WTC11 (cell line): ENCODE measurements at regions not wholly inside any gene's neighbourhood (a gene's known extent, or its start where the extent isn't known, plus 50 kb on each side); places are given as distances from the start of the nearest gene placed in this dataset.

ENCODE experiments used
- ATAC-seq: fragments of 200-7000 bp; cut with Tn5 transposase; 2 replicates; pipeline ENCODE4 v1.10.0; 2021; ENCODE audit warnings: mild to moderate bottlenecking, moderate library complexity
- CTCF ChIA-PET: fragments of 300-600 bp; sonication (Branson Sonifier 250); formaldehyde crosslinking; loops from one replicate; lab custom pipeline; 2021; ENCODE audit warnings: antibody characterized with exemption; lab: Charles Lee
- POLR2A ChIA-PET: fragments of 350-600 bp; sonication (Branson Sonifier 250); formaldehyde crosslinking; loops from one replicate; lab custom pipeline; 2021; ENCODE audit warnings: antibody characterized with exemption; lab: Charles Lee
- DNase-seq: peaks from one replicate; pipeline ENCODE4 v3.0.0; 2021; ENCODE audit warnings: low spot score
- H3K27ac Mint-ChIP-seq: 2 replicates; pipeline ENCODE4 v1.8.0; 2021; ENCODE audit warnings: mixed read lengths
- H3K27me3 Mint-ChIP-seq: 2 replicates; pipeline ENCODE4 v1.8.0; 2021; ENCODE audit warnings: low read depth, mild to moderate bottlenecking, moderate library complexity, mixed read lengths
- H3K36me3 Mint-ChIP-seq: 2 replicates; pipeline ENCODE4 v1.8.0; 2021; ENCODE audit warnings: mixed read lengths
- H3K4me1 Mint-ChIP-seq: 2 replicates; pipeline ENCODE4 v1.8.0; 2022; ENCODE audit warnings: mixed read lengths
- H3K4me3 Mint-ChIP-seq: 2 replicates; pipeline ENCODE4 v1.8.0; 2021; ENCODE audit warnings: mild to moderate bottlenecking, moderate library complexity, mixed read lengths
- H3K9me3 Mint-ChIP-seq: 2 replicates; pipeline ENCODE4 v1.8.0; 2021; ENCODE audit warnings: mixed read lengths
- CREM ChIP-seq: sonication (generic); formaldehyde crosslinking; IDR thresholded peaks from 2 replicates; pipeline ENCODE4 v1.8.1; 2022; ENCODE audit warnings: mild to moderate bottlenecking, missing genetic modification reagents, moderate library complexity
- EMX1 ChIP-seq: fragments of 250-450 bp; sonication (Bioruptor Pico); IDR thresholded peaks from 2 replicates; pipeline ENCODE4 v1.8.0; 2021; ENCODE audit warnings: mild to moderate bottlenecking
- FOXJ3 ChIP-seq: sonication (generic); formaldehyde crosslinking; IDR thresholded peaks from 2 replicates; pipeline ENCODE4 v1.9.0; 2021; ENCODE audit warnings: missing genetic modification reagents, mild to moderate bottlenecking, borderline replicate concordance
- FOXP1 ChIP-seq: sonication (generic); formaldehyde crosslinking; IDR thresholded peaks from 2 replicates; pipeline ENCODE4 v1.8.0; 2022; ENCODE audit warnings: missing genetic modification reagents, mild to moderate bottlenecking, moderate library complexity, borderline replicate concordance
- GRHL2 ChIP-seq: fragments of 250-450 bp; sonication (Bioruptor Pico); IDR thresholded peaks from 2 replicates; pipeline ENCODE4 v1.8.0; 2022; ENCODE audit warnings: mild to moderate bottlenecking, moderate library complexity; ENCODE audit not compliant: insufficient replicate concordance, severe bottlenecking
- HMGA2 ChIP-seq: fragments of 250-450 bp; sonication (Bioruptor Pico); IDR thresholded peaks from 2 replicates; pipeline ENCODE4 v1.4.0; 2021; ENCODE audit warnings: mild to moderate bottlenecking, moderate library complexity
- IRF2 ChIP-seq: sonication (generic); formaldehyde crosslinking; IDR thresholded peaks from 2 replicates; pipeline ENCODE4 v1.8.0; 2022; ENCODE audit warnings: low read depth, missing genetic modification reagents, borderline replicate concordance
- JAZF1 ChIP-seq: fragments of 250-450 bp; sonication (Bioruptor Pico); IDR thresholded peaks from 2 replicates; pipeline ENCODE4 v1.9.0; 2021; ENCODE audit warnings: moderate library complexity, mild to moderate bottlenecking, inconsistent platforms
- KAT7 ChIP-seq: sonication (generic); formaldehyde crosslinking; IDR thresholded peaks from 2 replicates; pipeline ENCODE4 v1.8.1; 2023; ENCODE audit warnings: missing genetic modification reagents, mild to moderate bottlenecking, borderline replicate concordance
- MXD4 ChIP-seq: fragments of 250-450 bp; sonication (Bioruptor Pico); IDR thresholded peaks from 2 replicates; pipeline ENCODE4 v1.8.0; 2021; ENCODE audit warnings: mild to moderate bottlenecking, moderate library complexity, borderline replicate concordance
- NFE2L1 ChIP-seq: sonication (generic); formaldehyde crosslinking; IDR thresholded peaks from 2 replicates; pipeline ENCODE4 v1.8.1; 2023; ENCODE audit warnings: missing genetic modification reagents
- NFYB ChIP-seq: sonication (generic); formaldehyde crosslinking; conservative IDR thresholded peaks from 2 replicates; pipeline ENCODE4 v1.8.0; 2022; ENCODE audit warnings: low read depth, missing genetic modification reagents
- NR3C1 ChIP-seq: sonication (generic); formaldehyde crosslinking; conservative IDR thresholded peaks from 2 replicates; pipeline ENCODE4 v1.8.1; 2023; ENCODE audit warnings: low read depth, mild to moderate bottlenecking, missing genetic modification reagents
- SMAD3 ChIP-seq: sonication (generic); formaldehyde crosslinking; IDR thresholded peaks from 2 replicates; pipeline ENCODE4 v1.8.0; 2022; ENCODE audit warnings: missing genetic modification reagents, mild to moderate bottlenecking, borderline replicate concordance
- SOX15 ChIP-seq: fragments of 250-450 bp; sonication (Bioruptor Pico); IDR thresholded peaks from 2 replicates; pipeline ENCODE4 v1.9.0; 2021; ENCODE audit warnings: mild to moderate bottlenecking
- SP1 ChIP-seq: sonication (generic); formaldehyde crosslinking; conservative IDR thresholded peaks from 2 replicates; pipeline ENCODE4 v1.8.1; 2022; ENCODE audit warnings: missing genetic modification reagents
- ZNF423 ChIP-seq: fragments of 250-450 bp; sonication (Bioruptor Pico); IDR thresholded peaks from 2 replicates; pipeline ENCODE4 v2.1.2; 2022; ENCODE audit warnings: mild to moderate bottlenecking, moderate library complexity
- TF ChIP-seq, protein P1 (sequence below): fragments of 250-450 bp; sonication (Bioruptor Pico); conservative IDR thresholded peaks from 2 replicates; pipeline ENCODE4 v1.9.0; 2021; ENCODE audit warnings: mild to moderate bottlenecking
- TF ChIP-seq, protein P2 (sequence below): sonication (generic); formaldehyde crosslinking; IDR thresholded peaks from 2 replicates; pipeline ENCODE4 v1.8.1; 2022; ENCODE audit warnings: mild to moderate bottlenecking, missing genetic modification reagents, moderate library complexity, borderline replicate concordance
- TF ChIP-seq, protein P3 (sequence below): fragments of 250-450 bp; sonication (Bioruptor Pico); IDR thresholded peaks from 2 replicates; pipeline ENCODE4 v1.8.0; 2021; ENCODE audit warnings: mild to moderate bottlenecking
- TF ChIP-seq, protein P4 (sequence below): sonication (generic); formaldehyde crosslinking; IDR thresholded peaks from 2 replicates; pipeline ENCODE4 v1.8.1; 2022; ENCODE audit warnings: low read depth, missing genetic modification reagents, borderline replicate concordance

DNA sequence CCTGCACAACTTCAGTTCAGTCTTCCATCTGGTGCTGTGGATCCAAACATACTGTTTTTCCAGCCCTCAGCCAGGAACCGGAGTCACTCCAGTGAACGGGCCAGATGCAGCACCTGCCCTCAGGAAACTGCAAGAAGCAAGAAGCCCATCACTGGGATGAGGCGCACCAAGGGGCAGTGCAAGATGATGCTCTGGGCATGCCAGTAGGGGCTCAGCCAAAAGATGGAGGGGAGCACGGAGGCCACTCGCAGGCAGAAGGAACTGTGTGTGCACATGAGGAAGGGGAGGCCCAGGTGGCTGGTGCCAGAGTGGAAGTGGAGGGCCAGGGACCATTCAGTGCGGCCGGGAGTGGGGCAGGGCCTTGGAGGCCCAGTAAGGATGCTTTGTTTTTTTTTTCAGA is 161.7 kb upstream of the MAMLD1 start:
- ATAC-seq = no peak
- no peaks in the 10 kb centered on the region for H3K27me3 Mint-ChIP-seq
- no peak for DNase-seq
- CTCF ChIA-PET = no interaction called here
- H3K9me3 Mint-ChIP-seq = no peaks in the 10 kb centered on the region
- POLR2A ChIA-PET = no interaction called here
- H3K36me3 Mint-ChIP-seq = no peaks in the 10 kb centered on the region
- H3K4me1 Mint-ChIP-seq = no peaks in the 10 kb centered on the region
- TF ChIP-seq NR3C1 (CRISPR knock-in tag) = no peak
- TF ChIP-seq ZNF423 (CRISPR knock-in tag) = no peak
- TF ChIP-seq SOX15 (CRISPR knock-in tag) = no peak
- TF ChIP-seq SMAD3 (CRISPR knock-in tag) = no peak
- no peak for TF ChIP-seq GRHL2 (CRISPR knock-in tag)
- TF ChIP-seq KAT7 (CRISPR knock-in tag) = no peak
- TF ChIP-seq FOXJ3 (CRISPR knock-in tag) = no peak
- no peak overlapping the region for H3K4me3 Mint-ChIP-seq
- no peak overlapping the region for H3K27ac Mint-ChIP-seq

DNA sequence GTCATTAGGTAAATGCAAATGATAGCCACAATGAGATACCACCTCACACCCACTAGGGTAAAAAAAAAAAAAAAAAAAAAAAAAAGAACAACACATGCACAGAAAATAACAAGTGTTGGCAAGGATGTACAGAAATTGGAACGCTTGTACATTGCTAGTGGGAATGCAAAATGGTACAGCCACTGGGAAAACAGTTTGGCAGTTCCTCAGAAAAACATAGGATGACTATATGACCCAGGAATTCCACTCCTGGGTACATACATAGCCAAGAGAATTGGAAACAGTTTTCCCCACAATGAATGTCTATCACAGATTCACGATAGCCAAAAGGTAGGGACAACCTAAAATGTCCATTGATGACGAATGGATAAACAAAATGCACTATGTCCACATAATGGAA is 161.3 kb upstream of the MAMLD1 start:
- POLR2A ChIA-PET = no interaction called here
- no peaks in the 10 kb centered on the region for H3K9me3 Mint-ChIP-seq
- no peaks in the 10 kb centered on the region for H3K36me3 Mint-ChIP-seq

More for the DNA sequence above, 161.3 kb upstream of the MAMLD1 start:
- Mint-ChIP-seq H3K27me3 (no peaks in the 10 kb centered on the region), H3K27ac (no peak overlapping the region), H3K4me1 (no peaks in the 10 kb centered on the region), H3K4me3 (no peak overlapping the region)
- DNase-seq (no peak), ATAC-seq (no peak)
- CTCF ChIA-PET = no interaction called here
- no peak for TF ChIP-seq MXD4 (CRISPR knock-in tag)
- TF ChIP-seq, protein P1, sequence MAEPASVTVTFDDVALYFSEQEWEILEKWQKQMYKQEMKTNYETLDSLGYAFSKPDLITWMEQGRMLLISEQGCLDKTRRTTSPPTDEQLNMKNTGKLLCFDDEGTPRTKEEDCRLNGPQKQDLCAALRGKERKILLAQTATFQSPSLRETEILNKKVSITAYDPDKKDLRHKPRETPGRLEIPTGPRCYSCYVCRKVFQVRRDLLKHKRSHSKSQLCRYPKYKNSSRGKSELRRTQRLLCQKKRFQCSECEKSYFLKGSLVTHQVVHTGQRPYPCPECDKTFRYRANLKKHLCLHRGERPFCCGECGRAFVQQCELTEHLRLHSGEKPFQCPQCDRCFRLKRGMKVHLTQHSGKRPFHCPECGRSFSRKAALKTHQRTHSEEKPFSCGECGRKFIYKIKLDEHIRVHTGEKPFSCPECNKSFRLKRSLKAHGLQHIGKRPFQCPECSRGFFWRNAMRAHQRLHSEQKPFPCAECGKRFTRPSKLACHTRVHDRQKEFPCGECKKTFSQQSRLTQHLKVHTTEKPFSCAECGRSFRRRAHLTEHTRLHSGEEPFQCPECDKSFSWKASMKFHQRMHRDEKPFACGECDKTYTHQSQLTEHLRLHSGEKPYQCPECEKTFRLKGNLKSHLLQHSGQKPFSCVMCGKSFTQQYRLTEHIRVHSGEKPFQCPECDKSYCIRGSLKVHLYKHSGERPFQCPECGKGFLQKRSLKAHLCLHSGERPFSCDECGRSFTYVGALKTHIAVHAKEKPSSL (CRISPR knock-in tag) = no peak
- no peak for TF ChIP-seq IRF2 (CRISPR knock-in tag)
- no peak for TF ChIP-seq CREM (CRISPR knock-in tag)
- TF ChIP-seq JAZF1 (CRISPR knock-in tag) = no peak
- no peak for TF ChIP-seq NFYB (CRISPR knock-in tag)
- TF ChIP-seq, protein P2, sequence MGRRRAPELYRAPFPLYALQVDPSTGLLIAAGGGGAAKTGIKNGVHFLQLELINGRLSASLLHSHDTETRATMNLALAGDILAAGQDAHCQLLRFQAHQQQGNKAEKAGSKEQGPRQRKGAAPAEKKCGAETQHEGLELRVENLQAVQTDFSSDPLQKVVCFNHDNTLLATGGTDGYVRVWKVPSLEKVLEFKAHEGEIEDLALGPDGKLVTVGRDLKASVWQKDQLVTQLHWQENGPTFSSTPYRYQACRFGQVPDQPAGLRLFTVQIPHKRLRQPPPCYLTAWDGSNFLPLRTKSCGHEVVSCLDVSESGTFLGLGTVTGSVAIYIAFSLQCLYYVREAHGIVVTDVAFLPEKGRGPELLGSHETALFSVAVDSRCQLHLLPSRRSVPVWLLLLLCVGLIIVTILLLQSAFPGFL (CRISPR knock-in tag) = no peak
- no peak for TF ChIP-seq SP1
- TF ChIP-seq FOXP1 (CRISPR knock-in tag) = no peak
- no peak for TF ChIP-seq NFE2L1
- TF ChIP-seq, protein P3, sequence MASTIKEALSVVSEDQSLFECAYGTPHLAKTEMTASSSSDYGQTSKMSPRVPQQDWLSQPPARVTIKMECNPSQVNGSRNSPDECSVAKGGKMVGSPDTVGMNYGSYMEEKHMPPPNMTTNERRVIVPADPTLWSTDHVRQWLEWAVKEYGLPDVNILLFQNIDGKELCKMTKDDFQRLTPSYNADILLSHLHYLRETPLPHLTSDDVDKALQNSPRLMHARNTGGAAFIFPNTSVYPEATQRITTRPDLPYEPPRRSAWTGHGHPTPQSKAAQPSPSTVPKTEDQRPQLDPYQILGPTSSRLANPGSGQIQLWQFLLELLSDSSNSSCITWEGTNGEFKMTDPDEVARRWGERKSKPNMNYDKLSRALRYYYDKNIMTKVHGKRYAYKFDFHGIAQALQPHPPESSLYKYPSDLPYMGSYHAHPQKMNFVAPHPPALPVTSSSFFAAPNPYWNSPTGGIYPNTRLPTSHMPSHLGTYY (CRISPR knock-in tag) = no peak
- no peak for TF ChIP-seq EMX1
- TF ChIP-seq, protein P4, sequence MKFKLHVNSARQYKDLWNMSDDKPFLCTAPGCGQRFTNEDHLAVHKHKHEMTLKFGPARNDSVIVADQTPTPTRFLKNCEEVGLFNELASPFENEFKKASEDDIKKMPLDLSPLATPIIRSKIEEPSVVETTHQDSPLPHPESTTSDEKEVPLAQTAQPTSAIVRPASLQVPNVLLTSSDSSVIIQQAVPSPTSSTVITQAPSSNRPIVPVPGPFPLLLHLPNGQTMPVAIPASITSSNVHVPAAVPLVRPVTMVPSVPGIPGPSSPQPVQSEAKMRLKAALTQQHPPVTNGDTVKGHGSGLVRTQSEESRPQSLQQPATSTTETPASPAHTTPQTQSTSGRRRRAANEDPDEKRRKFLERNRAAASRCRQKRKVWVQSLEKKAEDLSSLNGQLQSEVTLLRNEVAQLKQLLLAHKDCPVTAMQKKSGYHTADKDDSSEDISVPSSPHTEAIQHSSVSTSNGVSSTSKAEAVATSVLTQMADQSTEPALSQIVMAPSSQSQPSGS = no peak
- no peak for TF ChIP-seq HMGA2
- TF ChIP-seq ZNF423 (CRISPR knock-in tag) = no peak
